Tibial nerve (tissue), 4 donors: ENCODE measurements at regions not wholly inside any gene's neighbourhood (a gene's known extent, or its start where the extent isn't known, plus 50 kb on each side); places are given as distances from the start of the nearest gene placed in this dataset.

ENCODE experiments used
- CTCF ChIP-seq, 5 experiments: fragments of 200-600 bp in 3 of 5; fragments of 450-650 bp in 2 of 5; sonication (generic) in 3 of 5; IDR thresholded peaks; one replicate each; pipeline ENCODE4 v1.5.1; 2016 to 2019; ENCODE audit warnings: antibody characterized with exemption in 5 of 5, mild to moderate bottlenecking in 3 of 5, moderate library complexity in 2 of 5
- EP300 ChIP-seq, 2 donors: sonication (generic); formaldehyde crosslinking; IDR thresholded peaks; one replicate each; pipeline ENCODE4 v1.6.1; 2017; ENCODE audit warnings: antibody characterized with exemption in 2 of 2, mild to moderate bottlenecking in 1 of 2
- POLR2A ChIP-seq, 2 donors: fragments of 450-650 bp; IDR thresholded peaks; one replicate each; pipeline ENCODE4 v1.6.1; 2017; ENCODE audit warnings: antibody characterized with exemption in 2 of 2, mild to moderate bottlenecking in 2 of 2, moderate library complexity in 2 of 2

GRCh38 chr3:28139967-28140634, 101.3 kb upstream of the CMC1 start:
- TF ChIP-seq CTCF (IDR thresholded peaks at IDR 0.05) (no peak), POLR2A (IDR thresholded peaks at IDR 0.05) (no peak), EP300 (IDR thresholded peaks at IDR 0.05) (no peak)
